HG03280 (cell line): ENCODE measurements at regions not wholly inside any gene's neighbourhood (a gene's known extent, or its start where the extent isn't known, plus 50 kb on each side); places are given as distances from the start of the nearest gene placed in this dataset.
"Not testable (repeated sequence)": the region's sequence is repeated elsewhere in the genome, so short reads cannot be mapped to it uniquely, and the experiment has no call there.

Experiments
- ATAC-seq: cut with Tn5 transposase; IDR thresholded peaks from one replicate; pipeline ENCODE4 v1.9.1; 2021; ENCODE audit warnings: mild to moderate bottlenecking, moderate library complexity; ENCODE audit not compliant: unreplicated experiment

GRCh38 chr4:17436047-17436749, 75.7 kb downstream of the QDPR start:
- ATAC-seq, result not testable (repeated sequence)

- no peak for ATAC-seq
Observed at GRCh38 chr4:17433827-17434226, 78.1 kb downstream of the QDPR start.

- ATAC-seq, result no peak
Observed at GRCh38 chr4:17427991-17428390, 83.9 kb downstream of the QDPR start.

- no peak for ATAC-seq
Observed at GRCh38 chr4:17426222-17426621, 85.7 kb downstream of the QDPR start.

- no peak for ATAC-seq
Observed at GRCh38 chr4:17418010-17418409, 93.9 kb downstream of the QDPR start.

- no peak for ATAC-seq
Observed at GRCh38 chr4:17414392-17414791, 97.5 kb downstream of the QDPR start.

- no peak for ATAC-seq
Observed at GRCh38 chr4:17400686-17401085, 111.2 kb downstream of the QDPR start.

- no peak for ATAC-seq
Observed at GRCh38 chr4:17398805-17399204, 113.1 kb downstream of the QDPR start.

GRCh38 chr4:17398035-17398434, 113.9 kb downstream of the QDPR start:
- no peak for ATAC-seq

- no peak for ATAC-seq
Observed at GRCh38 chr4:17397611-17398010, 114.3 kb downstream of the QDPR start.

- ATAC-seq, result no peak
Observed at GRCh38 chr4:17385403-17385802, 126.5 kb downstream of the QDPR start.

GRCh38 chr4:17380347-17380746, 131.5 kb downstream of the QDPR start:
- no peak for ATAC-seq

GRCh38 chr4:17376205-17376604, 135.7 kb downstream of the QDPR start:
- no peak for ATAC-seq

- ATAC-seq, result no peak
Observed at GRCh38 chr4:17373666-17374065, 138.2 kb downstream of the QDPR start.

GRCh38 chr4:17370818-17371217, 141.1 kb downstream of the QDPR start:
- ATAC-seq, result no peak

GRCh38 chr4:17368408-17368807, 143.5 kb downstream of the QDPR start:
- no peak for ATAC-seq

- ATAC-seq, result no peak
Observed at GRCh38 chr4:17367201-17367600, 144.7 kb downstream of the QDPR start.

- no peak for ATAC-seq
Observed at GRCh38 chr4:17366496-17366895, 145.4 kb downstream of the QDPR start.

GRCh38 chr4:17362430-17362829, 149.5 kb downstream of the QDPR start:
- ATAC-seq, result no peak

- ATAC-seq, result no peak
Observed at GRCh38 chr4:17358241-17358640, 153.6 kb downstream of the QDPR start.

GRCh38 chr4:17356926-17357325, 155.0 kb downstream of the QDPR start:
- ATAC-seq, result no peak

GRCh38 chr4:17352357-17352756, 159.5 kb downstream of the QDPR start:
- no peak for ATAC-seq

- no peak for ATAC-seq
Observed at GRCh38 chr4:17347445-17347844, 164.4 kb downstream of the QDPR start.
